ENCODE measurements at regions not wholly inside any gene's neighbourhood (a gene's known extent, or its start where the extent isn't known, plus 50 kb on each side); places are given as distances from the start of the nearest gene placed in this dataset.

- TF ChIP-seq, protein P1, sequence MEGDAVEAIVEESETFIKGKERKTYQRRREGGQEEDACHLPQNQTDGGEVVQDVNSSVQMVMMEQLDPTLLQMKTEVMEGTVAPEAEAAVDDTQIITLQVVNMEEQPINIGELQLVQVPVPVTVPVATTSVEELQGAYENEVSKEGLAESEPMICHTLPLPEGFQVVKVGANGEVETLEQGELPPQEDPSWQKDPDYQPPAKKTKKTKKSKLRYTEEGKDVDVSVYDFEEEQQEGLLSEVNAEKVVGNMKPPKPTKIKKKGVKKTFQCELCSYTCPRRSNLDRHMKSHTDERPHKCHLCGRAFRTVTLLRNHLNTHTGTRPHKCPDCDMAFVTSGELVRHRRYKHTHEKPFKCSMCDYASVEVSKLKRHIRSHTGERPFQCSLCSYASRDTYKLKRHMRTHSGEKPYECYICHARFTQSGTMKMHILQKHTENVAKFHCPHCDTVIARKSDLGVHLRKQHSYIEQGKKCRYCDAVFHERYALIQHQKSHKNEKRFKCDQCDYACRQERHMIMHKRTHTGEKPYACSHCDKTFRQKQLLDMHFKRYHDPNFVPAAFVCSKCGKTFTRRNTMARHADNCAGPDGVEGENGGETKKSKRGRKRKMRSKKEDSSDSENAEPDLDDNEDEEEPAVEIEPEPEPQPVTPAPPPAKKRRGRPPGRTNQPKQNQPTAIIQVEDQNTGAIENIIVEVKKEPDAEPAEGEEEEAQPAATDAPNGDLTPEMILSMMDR (IDR thresholded peaks at IDR 0.05), result no peak
- TF ChIP-seq POLR2A (IDR thresholded peaks at IDR 0.05), result no peak
Observed at GRCh38 chr1:244128591-244129383, 77.7 kb downstream of the ZBTB18 start.

Measured in prostate gland (tissue), 2 donors.